HL-60/S4 (cell line): ENCODE measurements at regions not wholly inside any gene's neighbourhood (a gene's known extent, or its start where the extent isn't known, plus 50 kb on each side); places are given as distances from the start of the nearest gene placed in this dataset.
"Not testable (repeated sequence)": the region's sequence is repeated elsewhere in the genome, so short reads cannot be mapped to it uniquely, and the experiment has no call there.

ENCODE experiments used
- in situ Hi-C: fragments of 300-500 bp; cut with MboI; formaldehyde crosslinking; loops from 2 replicates; pipeline ENCODE4 v1.14.3; 2022; ENCODE audit warnings: low sequenced_read_pairs

DNA sequence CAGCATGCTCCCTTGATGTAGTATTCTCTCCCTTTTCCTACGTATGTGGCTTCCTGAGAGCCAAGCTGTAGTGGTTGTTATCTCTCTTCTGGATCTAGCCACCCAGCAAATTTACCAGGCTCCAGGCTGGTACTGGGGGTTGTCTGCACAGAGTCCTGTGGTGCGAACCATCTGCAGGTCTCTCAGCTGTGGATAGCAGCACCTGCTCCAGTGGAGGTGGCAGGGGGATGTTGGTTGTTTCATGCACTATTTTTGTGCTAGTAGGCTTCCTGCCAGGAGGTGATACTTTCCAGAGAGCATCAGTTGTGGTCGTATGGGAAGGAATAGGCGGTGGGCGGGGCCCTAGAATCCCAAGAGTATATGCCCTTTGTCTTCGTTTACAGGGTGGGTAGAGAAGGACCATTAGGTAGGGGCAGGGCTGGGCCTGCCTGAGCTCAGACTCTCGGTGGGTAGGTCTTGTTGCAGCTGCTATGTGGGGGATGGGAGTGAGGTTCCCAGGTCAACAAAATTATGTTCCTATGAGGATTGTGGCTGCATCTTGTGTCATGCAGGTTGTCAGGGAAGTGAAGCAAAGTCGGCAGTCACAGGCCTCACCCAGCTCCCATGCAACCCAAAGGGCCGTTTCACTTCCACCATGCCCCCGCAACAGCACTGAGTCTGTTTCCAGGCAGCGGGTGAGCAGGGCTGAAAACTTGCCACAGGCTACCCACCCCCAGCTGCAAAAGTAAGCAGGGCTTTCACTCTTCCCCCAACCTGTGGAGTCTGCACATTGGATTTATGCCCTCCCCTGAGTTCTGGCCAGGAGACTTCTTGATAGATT, 1139.5 kb downstream of the BCL11A start:
- in situ Hi-C loops, result no loop called here

- in situ Hi-C loops, result no loop called here
Measured at GRCh38 chr2:59399126-59399525, 1154.3 kb downstream of the BCL11A start.

GRCh38 chr2:59398081-59398480, 1155.4 kb downstream of the BCL11A start:
- in situ Hi-C loops, result no loop called here

DNA sequence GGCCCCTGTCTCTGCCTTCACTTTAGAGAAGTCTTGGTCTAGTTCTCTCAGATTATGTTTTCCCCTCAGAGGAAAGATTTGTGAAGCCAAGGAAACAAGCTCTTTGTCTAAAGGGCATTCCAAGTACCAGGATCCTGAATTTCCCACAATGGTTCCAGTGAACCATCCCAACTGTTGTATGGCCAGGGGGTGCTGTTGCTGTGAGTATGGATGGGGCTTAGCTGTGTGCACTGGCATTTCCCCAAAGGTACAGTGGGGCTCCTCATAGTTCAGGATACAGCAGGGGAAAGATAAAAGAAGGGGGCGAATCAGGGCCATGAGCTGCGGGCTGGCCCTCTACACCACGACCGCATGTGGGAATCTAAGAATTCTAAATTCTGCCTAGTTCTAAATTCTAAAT, 1154.0 kb upstream of the FANCL start:
- in situ Hi-C loops, result no loop called here

DNA sequence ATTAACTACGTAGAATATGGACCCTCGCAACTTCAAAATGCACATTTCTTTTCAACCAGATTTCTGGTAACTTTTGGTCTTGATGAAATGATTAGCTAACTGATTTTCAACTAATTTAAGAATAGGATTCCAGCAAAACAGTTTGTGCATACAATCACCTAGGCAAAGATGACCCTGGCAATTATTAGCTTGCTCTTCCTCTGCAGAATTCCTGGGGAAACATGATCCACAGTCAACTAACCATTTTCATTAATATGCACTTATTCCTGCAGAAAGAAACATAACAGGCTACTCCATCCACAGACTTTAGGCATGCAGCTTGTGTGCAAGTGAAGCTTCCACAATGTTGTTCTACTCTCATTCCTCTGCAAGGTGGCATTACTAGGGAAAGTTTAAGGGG, 1150.8 kb upstream of the FANCL start:
- in situ Hi-C loops, result no loop called here

- in situ Hi-C loops, result no loop called here
Measured at GRCh38 chr2:59390581-59390980, 1149.5 kb upstream of the FANCL start.

- in situ Hi-C loops, result no loop called here
Measured at GRCh38 chr2:59389240-59389639, 1148.1 kb upstream of the FANCL start.

DNA sequence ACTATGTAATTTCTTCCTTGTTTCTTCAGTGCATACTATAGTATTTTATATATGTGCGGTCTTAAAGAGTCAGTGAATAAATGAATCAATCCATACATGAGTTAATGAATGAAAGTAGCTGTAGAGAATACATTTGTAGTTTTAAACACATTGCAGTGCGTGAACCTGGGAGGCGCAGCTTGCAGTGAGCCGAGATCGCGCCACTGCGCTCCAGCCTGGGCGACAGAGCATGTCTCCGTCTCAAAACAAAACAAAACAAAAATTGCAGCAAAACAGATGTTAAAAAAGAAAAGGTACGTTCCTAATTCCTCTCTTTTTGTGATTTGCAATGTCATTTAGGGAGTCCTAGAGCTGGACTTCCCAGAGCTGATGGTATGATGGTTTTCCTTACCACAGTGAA, 1144.8 kb upstream of the FANCL start:
- in situ Hi-C loops, result no loop called here

DNA sequence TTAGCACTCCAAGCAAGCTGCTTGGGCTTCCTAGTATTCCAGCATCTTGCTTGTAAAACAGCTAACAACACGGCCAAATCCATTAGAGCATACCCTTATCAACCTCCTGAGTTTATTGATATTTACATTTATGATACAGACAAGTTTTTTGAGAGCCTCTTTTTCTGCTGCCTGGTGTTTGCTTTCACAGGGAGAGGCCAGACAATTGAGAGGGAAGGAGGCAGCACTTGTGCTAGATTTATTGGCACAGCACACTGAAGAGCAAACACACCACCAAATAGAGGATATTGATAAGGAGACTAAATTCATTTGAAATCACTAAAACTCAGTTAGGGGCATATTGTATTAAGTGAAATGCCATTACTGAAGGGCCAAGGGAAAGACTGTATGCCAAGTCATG, 1142.3 kb upstream of the FANCL start:
- in situ Hi-C loops, result no loop called here

- in situ Hi-C loops, result no loop called here
Measured at GRCh38 chr2:59378127-59378526, 1137.0 kb upstream of the FANCL start.

GRCh38 chr2:59366288-59366687, 1125.2 kb upstream of the FANCL start:
- in situ Hi-C loops, result no loop called here

DNA sequence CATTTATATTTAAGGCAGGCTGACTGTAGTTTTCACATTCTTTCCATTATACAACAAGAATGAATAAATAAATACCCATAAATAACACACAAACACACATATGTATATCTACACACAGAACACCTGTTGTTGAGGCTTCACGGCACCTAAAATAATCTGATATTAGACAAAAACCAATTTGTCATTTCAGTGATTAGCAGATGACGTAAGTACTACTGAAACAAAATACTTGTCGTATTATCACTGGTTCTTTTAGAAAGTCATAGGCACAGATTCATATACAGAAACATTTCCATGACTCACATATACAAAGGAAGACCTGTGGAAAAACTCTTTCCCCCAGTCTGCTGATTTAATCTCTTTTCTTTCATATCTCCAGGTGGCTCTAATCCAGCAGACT, 1113.4 kb upstream of the FANCL start:
- in situ Hi-C loops, result no loop called here

GRCh38 chr2:59353306-59353921, 1112.3 kb upstream of the FANCL start:
- in situ Hi-C loops, result no loop called here

- in situ Hi-C loops, result no loop called here
Measured at GRCh38 chr2:59342166-59342565, 1101.0 kb upstream of the FANCL start.

GRCh38 chr2:59339837-59340207, 1098.7 kb upstream of the FANCL start:
- in situ Hi-C loops, result no loop called here

GRCh38 chr2:59339121-59339836, 1098.2 kb upstream of the FANCL start:
- in situ Hi-C loops, result no loop called here

DNA sequence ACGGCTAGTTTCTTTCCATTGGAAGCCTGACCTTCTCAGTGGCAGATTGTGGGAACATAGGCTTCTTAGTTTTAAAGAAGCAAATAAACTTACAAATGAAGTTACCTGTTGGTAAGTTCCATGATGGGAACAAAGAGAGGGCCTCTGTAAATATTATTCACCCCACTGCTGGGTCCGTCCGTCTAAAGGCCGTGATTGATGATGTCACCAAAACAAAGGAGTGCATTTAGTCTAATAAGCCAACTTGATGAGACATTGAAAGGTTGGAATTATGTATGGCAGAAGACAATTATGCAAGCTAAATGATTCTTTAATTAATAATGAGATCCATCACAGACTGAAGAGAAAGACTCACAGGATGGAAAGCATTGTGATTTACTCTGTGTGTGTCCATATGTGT, 1091.9 kb upstream of the FANCL start:
- in situ Hi-C loops, result no loop called here

- in situ Hi-C loops, result not testable (repeated sequence)
Measured at GRCh38 chr2:59326581-59327365, 1085.6 kb upstream of the FANCL start.

DNA sequence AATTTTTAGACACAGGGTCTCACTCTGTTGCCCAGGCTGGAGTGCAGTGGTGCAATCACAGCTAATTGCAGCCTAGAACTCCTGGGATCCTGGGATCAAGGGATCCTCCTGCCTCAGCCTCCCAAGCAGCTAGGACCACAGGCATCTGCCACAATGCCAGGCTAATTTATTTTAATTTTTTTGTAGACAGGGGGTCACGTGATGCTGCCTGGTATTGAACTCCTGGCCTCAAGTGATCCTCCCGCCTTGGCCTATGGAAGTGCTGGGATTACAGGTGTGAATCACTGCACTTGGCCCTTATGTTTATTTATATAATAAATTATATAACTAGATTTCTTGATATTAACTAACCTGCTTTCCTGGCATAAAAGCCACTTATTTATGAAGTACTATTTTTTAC, 1081.7 kb upstream of the FANCL start:
- in situ Hi-C loops, result loop anchor here (25.0 kb wide), 1 partner anchor 789 kb away; no protein-coding TSS in a partner anchor

- in situ Hi-C loops, result loop anchor here (25.0 kb wide), 1 partner anchor 790 kb away; no protein-coding TSS in a partner anchor
Measured at GRCh38 chr2:59322005-59322404, 1080.9 kb upstream of the FANCL start.
